Activated CD4-positive, alpha-beta memory T cell treated with anti-CD3 and anti-CD28 coated beads for 36 hours (primary cell): ENCODE measurements at regions not wholly inside any gene's neighbourhood (a gene's known extent, or its start where the extent isn't known, plus 50 kb on each side); places are given as distances from the start of the nearest gene placed in this dataset.

Experiments
- CTCF ChIA-PET: fragments of 350-600 bp; sonication (Branson Sonifier 250); formaldehyde crosslinking; loops from one replicate; lab custom pipeline; 2021; ENCODE audit warnings: antibody characterized with exemption, inconsistent platforms; lab: Charles Lee
- POLR2A ChIA-PET: fragments of 350-600 bp; sonication (Branson Sonifier 250); formaldehyde crosslinking; loops from one replicate; lab custom pipeline; 2021; ENCODE audit warnings: antibody characterized with exemption; lab: Charles Lee
- DNase-seq: peaks from one replicate; pipeline ENCODE4 v3.0.0-alpha.2; 2020
- H3K27ac Mint-ChIP-seq: one replicate; pipeline ENCODE4 v1.8.0; 2021; ENCODE audit warnings: mixed read lengths
- H3K27me3 Mint-ChIP-seq: one replicate; pipeline ENCODE4 v1.8.0; 2021; ENCODE audit warnings: mixed read lengths
- H3K36me3 Mint-ChIP-seq: one replicate; pipeline ENCODE4 v1.8.0; 2021; ENCODE audit warnings: mixed read lengths
- H3K4me1 Mint-ChIP-seq: one replicate; pipeline ENCODE4 v1.8.0; 2021; ENCODE audit warnings: low read depth, mixed read lengths
- H3K4me3 Mint-ChIP-seq: one replicate; pipeline ENCODE4 v1.8.0; 2021; ENCODE audit warnings: mild to moderate bottlenecking, mixed read lengths
- H3K9me3 Mint-ChIP-seq: one replicate; pipeline ENCODE4 v1.8.0; 2021; ENCODE audit warnings: mixed read lengths
- intact Hi-C: fragments of 100-400 bp; cut with micrococcal nuclease; formaldehyde crosslinking; loops from one replicate; pipeline ENCODE4 v1.15.1; 2023

DNA sequence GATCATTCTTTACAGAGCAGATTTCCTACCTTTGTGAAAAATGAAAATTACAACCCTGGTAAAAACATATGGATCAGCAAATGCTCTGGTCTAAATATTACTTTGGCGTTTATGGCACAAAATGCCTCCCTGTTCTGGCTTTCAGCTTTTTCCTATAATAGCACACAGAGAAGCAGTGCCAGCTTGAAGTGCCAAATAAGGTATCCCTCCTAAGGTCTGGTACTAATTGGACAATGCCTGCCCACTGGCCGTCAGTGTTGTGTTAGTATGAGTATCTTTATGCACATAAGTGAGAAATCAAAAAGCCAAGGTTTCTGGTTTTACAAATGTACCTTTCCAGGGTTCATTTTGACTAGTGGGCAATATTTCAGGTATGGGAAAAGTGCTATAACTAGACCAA, 1293.7 kb upstream of the FAM98A start:
- H3K4me3 Mint-ChIP-seq = no peak overlapping the region
- H3K9me3 Mint-ChIP-seq = peaks cover 3% of the 10 kb centered on the region
- DNase-seq = no peak
- intact Hi-C loops = no loop called here
- H3K27ac Mint-ChIP-seq = no peak overlapping the region
- H3K36me3 Mint-ChIP-seq = no peaks in the 10 kb centered on the region
- CTCF ChIA-PET = no interaction called here
- POLR2A ChIA-PET = no interaction called here
- H3K27me3 Mint-ChIP-seq = no peaks in the 10 kb centered on the region
- no peaks in the 10 kb centered on the region for H3K4me1 Mint-ChIP-seq

DNA sequence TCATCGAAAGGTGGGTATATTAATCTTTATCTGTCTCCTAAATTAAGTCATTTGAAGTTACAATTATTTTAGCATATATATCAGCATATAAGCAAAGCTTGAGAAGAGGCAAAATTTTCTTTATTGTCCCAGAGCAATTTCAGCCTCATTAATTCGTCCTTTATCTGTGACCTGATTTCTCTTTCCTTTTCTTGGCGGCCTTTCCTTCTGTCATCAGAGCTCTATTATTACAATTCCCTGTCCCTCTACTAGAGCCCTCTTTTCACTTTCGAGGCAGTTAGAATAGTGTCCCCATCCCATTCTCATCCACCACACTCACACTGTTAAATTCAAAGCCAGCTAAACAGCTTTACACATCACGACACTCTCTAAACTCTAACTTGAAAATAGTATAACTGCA, 1293.2 kb upstream of the FAM98A start:
- intact Hi-C loops = no loop called here
- Mint-ChIP-seq H3K27ac (no peak overlapping the region), H3K4me1 (no peaks in the 10 kb centered on the region), H3K4me3 (no peak overlapping the region), H3K27me3 (no peaks in the 10 kb centered on the region), H3K9me3 (peaks cover 3% of the 10 kb centered on the region), H3K36me3 (no peaks in the 10 kb centered on the region)
- CTCF ChIA-PET = no interaction called here
- POLR2A ChIA-PET = no interaction called here
- DNase-seq = no peak

DNA sequence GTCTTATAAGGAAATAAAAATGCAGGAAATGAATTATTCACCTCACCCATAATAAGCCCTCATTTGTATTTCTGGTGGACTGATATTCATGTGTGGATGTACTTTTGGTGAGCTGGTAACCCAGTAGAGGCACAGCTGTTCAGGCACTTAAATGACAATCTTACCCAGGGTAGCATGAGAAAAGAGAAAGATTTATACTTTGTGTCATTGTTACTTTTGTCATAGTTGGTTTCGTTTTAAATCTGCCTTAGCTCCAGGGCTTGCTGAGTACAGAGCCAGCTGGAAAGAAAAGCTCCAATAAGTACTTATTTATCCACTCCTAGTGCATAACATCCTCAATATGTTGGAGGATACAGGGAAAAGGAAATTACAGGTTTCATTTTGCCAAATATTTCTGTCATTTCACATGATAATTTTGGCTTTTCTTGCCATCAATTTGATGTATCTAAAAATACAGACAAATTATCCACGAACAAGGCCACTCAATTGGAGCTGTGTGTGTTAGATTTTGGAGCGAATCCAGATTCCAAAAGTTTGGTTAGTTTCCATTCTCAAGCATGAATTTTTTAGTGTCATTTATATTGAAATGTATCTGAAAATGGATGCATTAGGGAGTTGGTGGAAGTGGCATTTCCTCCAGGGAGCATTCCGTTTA, 1276.1 kb upstream of the FAM98A start:
- Mint-ChIP-seq H3K36me3 (no peaks in the 10 kb centered on the region), H3K9me3 (peaks cover 2% of the 10 kb centered on the region), H3K4me1 (no peaks in the 10 kb centered on the region), H3K27ac (no peak overlapping the region), H3K4me3 (no peak overlapping the region), H3K27me3 (no peaks in the 10 kb centered on the region)
- intact Hi-C loops = no loop called here
- CTCF ChIA-PET = no interaction called here
- POLR2A ChIA-PET = no interaction called here
- DNase-seq = no peak

DNA sequence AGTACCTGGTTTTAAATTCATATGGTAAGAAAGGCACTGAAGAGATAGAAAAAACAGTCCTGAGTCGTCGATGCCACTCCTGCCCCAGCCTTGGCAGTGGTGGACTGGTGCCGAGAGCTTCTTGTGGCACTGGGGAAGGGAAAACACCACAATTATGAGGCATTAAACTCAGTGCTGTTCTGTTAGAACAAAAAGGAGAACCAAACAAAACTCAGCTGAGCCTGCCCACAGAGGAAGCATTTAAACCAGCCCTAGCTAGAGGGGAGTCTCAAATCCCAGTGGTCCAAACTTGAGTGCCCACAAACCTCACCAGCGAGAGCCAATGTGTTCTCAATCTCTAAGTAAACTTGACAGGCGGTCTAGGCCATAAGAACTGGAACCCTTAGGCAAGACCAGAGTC, 1254.5 kb upstream of the FAM98A start:
- peaks cover 31% of the 10 kb centered on the region for H3K9me3 Mint-ChIP-seq
- no peaks in the 10 kb centered on the region for H3K4me1 Mint-ChIP-seq
- POLR2A ChIA-PET = interaction anchor here (0.6 kb wide), 1 partner anchor 428 kb away, joined by 3 read pairs; no protein-coding TSS in a partner anchor
- DNase-seq = no peak
- H3K4me3 Mint-ChIP-seq = no peak overlapping the region
- no peaks in the 10 kb centered on the region for H3K27me3 Mint-ChIP-seq
- no peaks in the 10 kb centered on the region for H3K36me3 Mint-ChIP-seq
- CTCF ChIA-PET = no interaction called here
- H3K27ac Mint-ChIP-seq = no peak overlapping the region
- intact Hi-C loops = no loop called here

DNA sequence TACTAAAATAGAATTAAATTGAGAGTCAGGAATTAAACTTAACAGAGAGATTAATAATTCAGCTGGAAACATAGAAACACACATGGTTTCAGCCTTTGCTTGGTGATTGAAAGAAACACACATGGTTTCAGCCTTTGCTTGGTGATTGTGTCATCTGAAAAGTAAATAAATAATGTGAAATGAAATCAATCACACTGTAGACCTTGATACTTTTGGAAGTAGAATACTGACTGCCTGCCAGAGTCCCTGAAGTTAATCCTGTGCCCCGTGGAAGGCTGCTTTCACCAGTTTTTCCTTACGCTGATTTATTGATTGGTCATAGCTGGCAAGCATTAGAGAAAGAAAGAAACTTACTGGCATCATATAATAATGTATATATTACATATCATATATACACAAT, 1252.7 kb upstream of the FAM98A start:
- peaks cover 26% of the 10 kb centered on the region for H3K9me3 Mint-ChIP-seq
- CTCF ChIA-PET = no interaction called here
- H3K4me3 Mint-ChIP-seq = no peak overlapping the region
- no peaks in the 10 kb centered on the region for H3K36me3 Mint-ChIP-seq
- intact Hi-C loops = no loop called here
- H3K27me3 Mint-ChIP-seq = no peaks in the 10 kb centered on the region
- POLR2A ChIA-PET = no interaction called here
- DNase-seq = no peak
- no peaks in the 10 kb centered on the region for H3K4me1 Mint-ChIP-seq
- H3K27ac Mint-ChIP-seq = no peak overlapping the region

DNA sequence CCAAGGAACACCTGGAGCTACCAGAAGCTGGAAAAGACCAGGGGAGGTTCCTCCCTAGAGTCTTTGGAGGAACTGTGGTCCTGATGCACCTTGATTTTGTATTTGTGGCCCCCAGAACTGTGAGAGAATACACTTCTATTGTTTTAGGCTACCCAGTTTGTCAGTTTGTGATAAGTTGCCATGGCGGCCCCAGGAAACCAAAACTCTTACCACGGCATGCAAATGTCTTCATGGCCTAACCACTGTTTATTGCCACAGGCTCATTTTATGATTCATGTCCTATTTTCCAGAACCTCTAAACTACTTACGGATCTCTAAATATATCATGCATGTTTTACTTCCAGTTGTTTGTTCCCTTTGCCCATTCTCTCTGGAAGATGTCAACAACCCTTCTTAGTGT, 1250.7 kb upstream of the FAM98A start:
- CTCF ChIA-PET = no interaction called here
- Mint-ChIP-seq H3K27ac (no peak overlapping the region), H3K27me3 (no peaks in the 10 kb centered on the region), H3K36me3 (no peaks in the 10 kb centered on the region), H3K4me3 (no peak overlapping the region), H3K9me3 (peaks cover 22% of the 10 kb centered on the region), H3K4me1 (no peaks in the 10 kb centered on the region)
- DNase-seq = no peak
- intact Hi-C loops = no loop called here
- POLR2A ChIA-PET = no interaction called here

DNA sequence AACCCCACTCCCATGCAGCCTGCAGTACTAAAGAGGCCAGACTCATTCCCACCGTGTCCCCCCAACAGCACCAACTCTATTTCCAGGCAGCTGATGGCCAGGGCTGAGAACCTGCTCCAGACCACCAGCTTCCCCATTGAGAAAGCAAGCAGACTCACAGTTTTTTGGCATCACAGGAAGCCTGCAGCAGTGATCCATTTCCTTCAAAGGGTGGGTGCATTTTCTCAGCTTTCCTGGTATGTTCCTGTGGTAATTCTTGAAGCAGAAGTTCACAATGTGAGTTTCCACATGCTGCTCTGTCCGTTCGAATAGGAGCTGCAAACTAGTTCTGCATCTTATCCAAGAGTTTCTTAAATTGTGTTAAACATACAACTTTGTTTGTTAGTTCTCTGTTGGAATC, 1249.6 kb upstream of the FAM98A start:
- H3K9me3 Mint-ChIP-seq = peaks cover 17% of the 10 kb centered on the region
- POLR2A ChIA-PET = no interaction called here
- no peak overlapping the region for H3K4me3 Mint-ChIP-seq
- H3K27me3 Mint-ChIP-seq = no peaks in the 10 kb centered on the region
- H3K27ac Mint-ChIP-seq = no peak overlapping the region
- no peaks in the 10 kb centered on the region for H3K4me1 Mint-ChIP-seq
- intact Hi-C loops = no loop called here
- DNase-seq = no peak
- H3K36me3 Mint-ChIP-seq = no peaks in the 10 kb centered on the region
- CTCF ChIA-PET = no interaction called here

DNA sequence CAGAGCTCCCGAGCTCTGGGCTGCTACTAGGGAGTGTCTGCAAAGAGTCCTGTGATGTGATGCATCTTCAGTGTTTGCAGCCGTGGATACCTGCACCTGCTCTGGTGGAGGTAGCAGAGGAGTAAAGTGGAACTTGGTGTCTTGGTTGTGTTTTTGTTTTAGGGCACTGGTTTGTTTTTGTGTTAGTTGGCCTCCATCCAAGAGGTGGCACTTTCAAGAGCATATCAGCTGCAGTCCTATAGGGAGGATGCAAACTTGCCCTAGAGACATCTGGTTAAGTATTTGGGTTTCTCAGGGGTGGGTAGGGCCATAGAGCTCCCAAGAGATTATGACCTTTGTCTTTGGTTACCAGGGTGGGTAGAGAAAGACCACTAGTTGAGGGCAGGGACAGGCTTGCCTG, 1249.0 kb upstream of the FAM98A start:
- DNase-seq = no peak
- H3K4me3 Mint-ChIP-seq = no peak overlapping the region
- CTCF ChIA-PET = no interaction called here
- no peaks in the 10 kb centered on the region for H3K27me3 Mint-ChIP-seq
- intact Hi-C loops = no loop called here
- H3K36me3 Mint-ChIP-seq = no peaks in the 10 kb centered on the region
- no peak overlapping the region for H3K27ac Mint-ChIP-seq
- peaks cover 17% of the 10 kb centered on the region for H3K9me3 Mint-ChIP-seq
- no peaks in the 10 kb centered on the region for H3K4me1 Mint-ChIP-seq
- POLR2A ChIA-PET = no interaction called here

DNA sequence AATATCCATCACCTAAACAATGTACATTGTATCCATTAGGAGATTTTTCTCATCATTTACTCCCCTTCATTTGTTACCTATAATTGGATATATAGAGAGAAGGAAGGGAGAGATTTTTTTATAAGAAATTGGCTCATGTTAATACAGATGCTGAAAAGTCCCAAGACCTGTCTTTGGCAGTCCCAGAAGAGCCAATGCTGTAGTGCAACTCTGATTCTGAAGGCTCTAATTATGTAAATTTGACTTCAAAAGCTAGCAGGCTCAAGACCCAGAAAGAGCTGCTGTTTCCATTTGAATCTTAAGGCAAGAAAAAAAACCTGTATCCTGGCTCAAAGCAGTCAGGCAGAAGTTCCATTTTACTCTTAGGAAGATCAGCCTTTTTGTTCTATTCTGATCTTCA, 1245.5 kb upstream of the FAM98A start:
- Mint-ChIP-seq H3K9me3 (peaks cover 14% of the 10 kb centered on the region), H3K27ac (no peak overlapping the region), H3K4me1 (no peaks in the 10 kb centered on the region), H3K4me3 (no peak overlapping the region), H3K27me3 (no peaks in the 10 kb centered on the region), H3K36me3 (no peaks in the 10 kb centered on the region)
- no peak for DNase-seq
- intact Hi-C loops = no loop called here
- CTCF ChIA-PET = no interaction called here
- POLR2A ChIA-PET = no interaction called here

DNA sequence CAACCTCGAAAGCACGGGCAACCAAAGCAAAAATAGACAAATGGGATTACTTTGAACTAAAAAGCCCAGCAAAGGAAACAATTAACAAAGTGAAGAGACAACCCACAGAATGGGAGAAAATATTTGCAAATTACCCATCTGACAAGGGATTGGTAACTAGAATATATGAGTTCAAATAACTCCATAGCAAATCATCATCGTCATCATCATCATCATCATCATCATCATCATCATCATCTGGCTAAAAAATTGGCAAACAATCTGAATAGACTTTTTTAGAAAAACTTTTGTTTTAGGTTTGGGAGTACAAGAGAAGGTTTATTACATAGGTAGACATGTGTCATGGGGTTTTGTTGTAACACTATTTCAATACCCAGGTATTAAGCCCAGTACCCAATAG, 1239.3 kb upstream of the FAM98A start:
- ChIA-PET CTCF (no interaction called here), POLR2A (no interaction called here)
- Mint-ChIP-seq H3K27me3 (no peaks in the 10 kb centered on the region), H3K36me3 (no peaks in the 10 kb centered on the region), H3K4me3 (no peak overlapping the region), H3K9me3 (peaks cover 11% of the 10 kb centered on the region), H3K4me1 (no peaks in the 10 kb centered on the region), H3K27ac (no peak overlapping the region)
- intact Hi-C loops = no loop called here
- no peak for DNase-seq

DNA sequence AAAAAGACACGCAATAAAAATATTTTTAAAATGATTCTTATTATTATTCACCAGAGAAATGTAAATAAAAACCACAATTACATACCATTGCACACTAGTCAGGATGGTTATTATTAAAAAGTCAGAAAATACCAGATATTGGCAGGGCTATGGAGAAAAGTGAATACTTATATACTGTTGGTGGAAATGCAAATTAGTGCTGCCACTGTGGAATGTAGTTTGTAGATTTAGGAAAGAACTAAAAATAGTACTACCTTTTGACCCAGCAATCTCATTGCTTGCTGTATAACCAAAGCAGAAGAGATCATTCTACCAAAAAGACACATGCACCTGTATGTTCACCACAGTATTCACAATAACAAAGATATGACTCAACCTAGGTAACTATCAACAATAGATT, 1237.3 kb upstream of the FAM98A start:
- intact Hi-C loops = no loop called here

DNA sequence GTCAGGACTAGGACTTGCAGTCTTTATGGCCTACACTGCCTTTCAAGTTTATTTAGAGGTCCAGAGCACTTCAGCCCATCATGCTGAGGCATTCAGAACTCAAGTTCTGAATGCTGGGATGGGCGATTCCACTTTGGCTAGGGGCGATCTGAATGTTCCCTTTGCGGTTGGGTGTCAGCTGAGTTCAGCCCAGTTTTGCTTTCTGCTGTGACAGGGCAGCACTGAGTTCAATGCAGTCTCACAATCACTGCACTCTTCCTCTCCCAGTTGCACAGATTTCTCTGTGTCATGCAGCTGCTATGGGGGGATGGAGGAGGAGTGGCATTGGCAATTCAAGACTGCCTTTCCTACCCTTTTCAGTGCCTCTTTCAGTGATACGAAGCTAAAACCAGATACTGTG, 1232.0 kb upstream of the FAM98A start:
- CTCF ChIA-PET = no interaction called here

More for the DNA sequence above, 1237.3 kb upstream of the FAM98A start:
- no peak overlapping the region for H3K27ac Mint-ChIP-seq
- no peaks in the 10 kb centered on the region for H3K36me3 Mint-ChIP-seq
- POLR2A ChIA-PET = no interaction called here
- no peak for DNase-seq
- H3K4me3 Mint-ChIP-seq = no peak overlapping the region
- no peaks in the 10 kb centered on the region for H3K27me3 Mint-ChIP-seq
- CTCF ChIA-PET = no interaction called here
- H3K9me3 Mint-ChIP-seq = peaks cover 11% of the 10 kb centered on the region
- H3K4me1 Mint-ChIP-seq = no peaks in the 10 kb centered on the region

DNA sequence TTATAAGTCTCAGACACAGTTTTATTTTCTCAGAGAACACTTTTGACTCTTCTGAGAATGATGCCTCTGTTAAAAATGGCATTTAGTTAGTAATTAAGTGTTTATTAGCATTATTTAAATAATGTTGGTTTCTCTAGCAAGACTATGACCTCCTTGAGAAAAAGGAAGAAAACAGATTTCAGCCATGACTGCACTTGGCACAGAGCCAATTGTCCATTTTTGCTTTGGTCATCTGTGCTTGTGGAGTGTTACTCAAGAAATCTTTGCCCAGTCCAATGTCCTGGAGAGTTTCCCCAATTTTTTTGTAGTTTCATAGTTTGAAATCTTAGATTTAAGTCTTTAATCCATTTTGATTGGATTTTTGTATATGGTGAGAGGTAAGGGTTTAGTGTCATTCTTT, 1229.4 kb upstream of the FAM98A start:
- CTCF ChIA-PET = no interaction called here

More for the DNA sequence above, 1232.0 kb upstream of the FAM98A start:
- Mint-ChIP-seq H3K27me3 (no peaks in the 10 kb centered on the region), H3K36me3 (no peaks in the 10 kb centered on the region), H3K9me3 (peaks cover 9% of the 10 kb centered on the region), H3K27ac (no peak overlapping the region), H3K4me3 (no peak overlapping the region), H3K4me1 (no peaks in the 10 kb centered on the region)
- POLR2A ChIA-PET = no interaction called here
- intact Hi-C loops = no loop called here
- DNase-seq = no peak

More for the DNA sequence above, 1229.4 kb upstream of the FAM98A start:
- Mint-ChIP-seq H3K27ac (no peak overlapping the region), H3K4me1 (no peaks in the 10 kb centered on the region), H3K9me3 (peaks cover 9% of the 10 kb centered on the region), H3K36me3 (no peaks in the 10 kb centered on the region), H3K4me3 (no peak overlapping the region), H3K27me3 (no peaks in the 10 kb centered on the region)
- intact Hi-C loops = no loop called here
- POLR2A ChIA-PET = no interaction called here
- DNase-seq = no peak
